ENCODE measurements at regions not wholly inside any gene's neighbourhood (a gene's known extent, or its start where the extent isn't known, plus 50 kb on each side); places are given as distances from the start of the nearest gene placed in this dataset.

DNA sequence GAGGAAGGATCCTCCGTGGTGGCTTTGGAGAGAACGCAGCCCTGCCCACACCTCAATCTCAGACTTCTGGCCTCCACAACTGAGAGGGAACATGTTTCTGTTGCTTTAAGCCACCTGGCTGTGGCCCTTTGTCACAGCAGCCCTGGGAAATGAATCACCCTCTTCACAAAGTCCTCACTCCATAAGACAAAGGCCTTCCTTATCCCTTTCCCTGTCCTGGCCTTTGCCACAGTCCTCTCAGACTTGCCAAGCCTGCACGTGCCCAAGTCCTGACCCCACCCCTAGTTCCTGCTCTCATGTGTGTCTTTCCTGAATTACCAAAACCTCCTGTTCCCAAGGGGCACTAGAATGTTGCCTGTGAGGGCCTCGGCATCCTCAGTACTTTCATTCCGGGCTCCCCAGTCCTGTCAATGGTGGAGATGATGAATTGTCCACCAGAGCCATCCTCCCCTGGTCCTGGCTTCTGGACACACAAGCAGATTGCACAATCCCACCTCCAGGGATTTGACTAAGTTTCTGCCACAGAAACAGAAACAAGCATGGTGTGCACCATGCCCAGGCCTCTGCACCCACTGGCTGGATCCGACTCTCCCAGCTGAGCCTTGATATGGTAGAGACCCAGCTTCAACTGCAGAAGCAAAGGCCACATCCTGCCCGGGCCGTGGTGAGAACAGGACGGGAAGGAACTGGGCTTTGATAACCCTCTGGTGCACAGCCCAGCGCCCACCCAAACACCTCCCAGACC, 232.6 kb upstream of the PDE10A start:
- TF ChIP-seq, protein P1, sequence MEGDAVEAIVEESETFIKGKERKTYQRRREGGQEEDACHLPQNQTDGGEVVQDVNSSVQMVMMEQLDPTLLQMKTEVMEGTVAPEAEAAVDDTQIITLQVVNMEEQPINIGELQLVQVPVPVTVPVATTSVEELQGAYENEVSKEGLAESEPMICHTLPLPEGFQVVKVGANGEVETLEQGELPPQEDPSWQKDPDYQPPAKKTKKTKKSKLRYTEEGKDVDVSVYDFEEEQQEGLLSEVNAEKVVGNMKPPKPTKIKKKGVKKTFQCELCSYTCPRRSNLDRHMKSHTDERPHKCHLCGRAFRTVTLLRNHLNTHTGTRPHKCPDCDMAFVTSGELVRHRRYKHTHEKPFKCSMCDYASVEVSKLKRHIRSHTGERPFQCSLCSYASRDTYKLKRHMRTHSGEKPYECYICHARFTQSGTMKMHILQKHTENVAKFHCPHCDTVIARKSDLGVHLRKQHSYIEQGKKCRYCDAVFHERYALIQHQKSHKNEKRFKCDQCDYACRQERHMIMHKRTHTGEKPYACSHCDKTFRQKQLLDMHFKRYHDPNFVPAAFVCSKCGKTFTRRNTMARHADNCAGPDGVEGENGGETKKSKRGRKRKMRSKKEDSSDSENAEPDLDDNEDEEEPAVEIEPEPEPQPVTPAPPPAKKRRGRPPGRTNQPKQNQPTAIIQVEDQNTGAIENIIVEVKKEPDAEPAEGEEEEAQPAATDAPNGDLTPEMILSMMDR (conservative IDR thresholded peaks at IDR 0.05) = no peak
- no peak for TF ChIP-seq ZFX (IDR thresholded peaks at IDR 0.05)
